ENCODE measurements at regions not wholly inside any gene's neighbourhood (a gene's known extent, or its start where the extent isn't known, plus 50 kb on each side); places are given as distances from the start of the nearest gene placed in this dataset.

- TF ChIP-seq CTCF (IDR thresholded peaks at IDR 0.05; ENCODE audit: insufficient read depth, low read depth, low read length) (no peak), EZH2 (IDR thresholded peaks at IDR 0.05; ENCODE audit: insufficient read depth, low read length) (no peak)
These were observed 312.8 kb upstream of the ZNF507 start for GRCh38 chr19:32032561-32032960.

Measured in astrocyte (in vitro differentiated cells and primary cell).